Fibroblast of the aortic adventitia (primary cell): ENCODE measurements at regions not wholly inside any gene's neighbourhood (a gene's known extent, or its start where the extent isn't known, plus 50 kb on each side); places are given as distances from the start of the nearest gene placed in this dataset.

ENCODE experiments used
- DNase-seq: peaks from one replicate; pipeline ENCODE4 v3.0.0-alpha.2; 2010; ENCODE audit warnings: low read depth
- H3K4me3 ChIP-seq: 2 replicates; pipeline ENCODE4 v1.5.1; 2011; ENCODE audit warnings: low read depth, mild to moderate bottlenecking, control low read depth, low read length, moderate library complexity
- CTCF ChIP-seq: IDR thresholded peaks from 2 replicates; pipeline ENCODE4 v1.5.1; 2011; ENCODE audit warnings: mild to moderate bottlenecking, low read length, control low read depth, inconsistent platforms; ENCODE audit not compliant: insufficient read depth

- no peak for TF ChIP-seq CTCF
- H3K4me3 ChIP-seq: no peak overlapping the region
- no peak for DNase-seq
Observed at GRCh38 chr15:61511756-61512155, 282.7 kb upstream of the RORA start.

GRCh38 chr15:61511089-61511488, 282.0 kb upstream of the RORA start:
- DNase-seq: no peak
- no peak for TF ChIP-seq CTCF

GRCh38 chr15:61509327-61509840, 280.3 kb upstream of the RORA start:
- no peak for DNase-seq
- no peak for TF ChIP-seq CTCF
- H3K4me3 ChIP-seq: no peak overlapping the region

More at GRCh38 chr15:61511089-61511488, 282.0 kb upstream of the RORA start:
- H3K4me3 ChIP-seq: no peak overlapping the region

- DNase-seq: no peak
- H3K4me3 ChIP-seq: no peak overlapping the region
- no peak for TF ChIP-seq CTCF
Observed at GRCh38 chr15:61503383-61503969, 274.4 kb upstream of the RORA start.

- H3K4me3 ChIP-seq: no peak overlapping the region
- no peak for TF ChIP-seq CTCF
Observed at GRCh38 chr15:61501815-61502389, 272.8 kb upstream of the RORA start.

GRCh38 chr15:61500951-61501620, 272.0 kb upstream of the RORA start:
- no peak for TF ChIP-seq CTCF
- DNase-seq: no peak
- H3K4me3 ChIP-seq: no peak overlapping the region

More at GRCh38 chr15:61501815-61502389, 272.8 kb upstream of the RORA start:
- no peak for DNase-seq
